HEK293 (cell line): ENCODE measurements at regions not wholly inside any gene's neighbourhood (a gene's known extent, or its start where the extent isn't known, plus 50 kb on each side); places are given as distances from the start of the nearest gene placed in this dataset.

Experiments used
- MYNN ChIP-seq: fragments of 450-650 bp; formaldehyde crosslinking; IDR thresholded peaks from 2 replicates; pipeline ENCODE4 v1.5.1; 2016; ENCODE audit warnings: missing biosample characterization, missing genetic modification characterization, borderline replicate concordance
- PRDM1 ChIP-seq: fragments of 450-650 bp; formaldehyde crosslinking; IDR thresholded peaks from 2 replicates; pipeline ENCODE4; 2016; ENCODE audit warnings: missing biosample characterization, missing genetic modification characterization
- PRDM10 ChIP-seq: fragments of 450-650 bp; formaldehyde crosslinking; IDR thresholded peaks from 2 replicates; pipeline ENCODE4 v1.5.1; 2016; ENCODE audit warnings: missing biosample characterization, missing genetic modification characterization
- REST ChIP-seq: fragments of 450-650 bp; formaldehyde crosslinking; IDR thresholded peaks from 2 replicates; pipeline ENCODE4 v1.5.1; 2016; ENCODE audit warnings: missing biosample characterization, missing genetic modification characterization
- SP7 ChIP-seq: fragments of 450-650 bp; formaldehyde crosslinking; IDR thresholded peaks from 2 replicates; pipeline ENCODE4 v1.5.1; 2016; ENCODE audit warnings: missing biosample characterization, missing genetic modification characterization
- ZNF221 ChIP-seq: fragments of 450-650 bp; formaldehyde crosslinking; IDR thresholded peaks from 2 replicates; pipeline ENCODE4 v1.5.1; 2017; ENCODE audit warnings: missing biosample characterization, missing genetic modification characterization, borderline replicate concordance
- ZNF274 ChIP-seq, 2 experiments: fragments of 200-500 bp in 1 of 2; fragments of 450-650 bp in 1 of 2; sonication (Bioruptor generic) in 1 of 2; formaldehyde crosslinking in 1 of 2; IDR thresholded peaks; 2 replicates each; pipeline versions ENCODE4 v1.5.1 to v1.6.1; 2014 to 2016; ENCODE audit warnings: borderline replicate concordance in 1 of 2, inconsistent platforms in 1 of 2, low read length in 1 of 2, missing biosample characterization in 1 of 2, missing genetic modification characterization in 1 of 2
- ZNF324 ChIP-seq: fragments of 450-650 bp; formaldehyde crosslinking; IDR thresholded peaks from 2 replicates; pipeline ENCODE4 v1.5.1; 2016; ENCODE audit warnings: missing biosample characterization, missing genetic modification characterization
- ZNF521 ChIP-seq: fragments of 450-650 bp; formaldehyde crosslinking; IDR thresholded peaks from 2 replicates; pipeline ENCODE4 v1.5.1; 2017; ENCODE audit warnings: missing biosample characterization, mild to moderate bottlenecking, missing genetic modification characterization
- ZNF776 ChIP-seq: fragments of 450-650 bp; formaldehyde crosslinking; IDR thresholded peaks from 2 replicates; pipeline ENCODE4 v1.5.0; 2017; ENCODE audit warnings: missing biosample characterization, missing genetic modification characterization, borderline replicate concordance
- TF ChIP-seq, protein P1 (sequence below): fragments of 450-650 bp; formaldehyde crosslinking; IDR thresholded peaks from 2 replicates; pipeline ENCODE4 v1.5.1; 2016; ENCODE audit warnings: missing biosample characterization, missing genetic modification characterization
- TF ChIP-seq, protein P2 (sequence below): fragments of 450-650 bp; formaldehyde crosslinking; IDR thresholded peaks from 2 replicates; pipeline ENCODE4 v1.5.1; 2016; ENCODE audit warnings: missing biosample characterization, missing genetic modification characterization, low read depth

GRCh38 chr7:121449329-121449728, 53.2 kb upstream of the FAM3C start:
- TF ChIP-seq, protein P1, sequence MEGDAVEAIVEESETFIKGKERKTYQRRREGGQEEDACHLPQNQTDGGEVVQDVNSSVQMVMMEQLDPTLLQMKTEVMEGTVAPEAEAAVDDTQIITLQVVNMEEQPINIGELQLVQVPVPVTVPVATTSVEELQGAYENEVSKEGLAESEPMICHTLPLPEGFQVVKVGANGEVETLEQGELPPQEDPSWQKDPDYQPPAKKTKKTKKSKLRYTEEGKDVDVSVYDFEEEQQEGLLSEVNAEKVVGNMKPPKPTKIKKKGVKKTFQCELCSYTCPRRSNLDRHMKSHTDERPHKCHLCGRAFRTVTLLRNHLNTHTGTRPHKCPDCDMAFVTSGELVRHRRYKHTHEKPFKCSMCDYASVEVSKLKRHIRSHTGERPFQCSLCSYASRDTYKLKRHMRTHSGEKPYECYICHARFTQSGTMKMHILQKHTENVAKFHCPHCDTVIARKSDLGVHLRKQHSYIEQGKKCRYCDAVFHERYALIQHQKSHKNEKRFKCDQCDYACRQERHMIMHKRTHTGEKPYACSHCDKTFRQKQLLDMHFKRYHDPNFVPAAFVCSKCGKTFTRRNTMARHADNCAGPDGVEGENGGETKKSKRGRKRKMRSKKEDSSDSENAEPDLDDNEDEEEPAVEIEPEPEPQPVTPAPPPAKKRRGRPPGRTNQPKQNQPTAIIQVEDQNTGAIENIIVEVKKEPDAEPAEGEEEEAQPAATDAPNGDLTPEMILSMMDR: no peak
- no peak for TF ChIP-seq MYNN
- TF ChIP-seq ZNF521 (tag by site-specific recombination): no peak
- TF ChIP-seq, protein P2, sequence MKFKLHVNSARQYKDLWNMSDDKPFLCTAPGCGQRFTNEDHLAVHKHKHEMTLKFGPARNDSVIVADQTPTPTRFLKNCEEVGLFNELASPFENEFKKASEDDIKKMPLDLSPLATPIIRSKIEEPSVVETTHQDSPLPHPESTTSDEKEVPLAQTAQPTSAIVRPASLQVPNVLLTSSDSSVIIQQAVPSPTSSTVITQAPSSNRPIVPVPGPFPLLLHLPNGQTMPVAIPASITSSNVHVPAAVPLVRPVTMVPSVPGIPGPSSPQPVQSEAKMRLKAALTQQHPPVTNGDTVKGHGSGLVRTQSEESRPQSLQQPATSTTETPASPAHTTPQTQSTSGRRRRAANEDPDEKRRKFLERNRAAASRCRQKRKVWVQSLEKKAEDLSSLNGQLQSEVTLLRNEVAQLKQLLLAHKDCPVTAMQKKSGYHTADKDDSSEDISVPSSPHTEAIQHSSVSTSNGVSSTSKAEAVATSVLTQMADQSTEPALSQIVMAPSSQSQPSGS (tag by site-specific recombination): no peak
- no peak for TF ChIP-seq SP7
- no peak for TF ChIP-seq ZNF274 (IDR thresholded peaks at IDR 0.05; ENCODE audit: low read length)
- no peak for TF ChIP-seq ZNF274 (tag by site-specific recombination; IDR thresholded peaks at IDR 0.05; ENCODE audit: borderline replicate concordance)
- TF ChIP-seq REST (tag by site-specific recombination): no peak
- no peak for TF ChIP-seq PRDM10 (tag by site-specific recombination)
- no peak for TF ChIP-seq ZNF776 (tag by site-specific recombination)
- TF ChIP-seq ZNF221: no peak
- TF ChIP-seq PRDM1 (tag by site-specific recombination): no peak
- TF ChIP-seq ZNF324 (tag by site-specific recombination): no peak
